Hepatic stellate cell (primary cell): ENCODE measurements at regions not wholly inside any gene's neighbourhood (a gene's known extent, or its start where the extent isn't known, plus 50 kb on each side); places are given as distances from the start of the nearest gene placed in this dataset.
"Not testable (repeated sequence)": the region's sequence is repeated elsewhere in the genome, so short reads cannot be mapped to it uniquely, and the experiment has no call there.

Experiments used
- DNase-seq: peaks from one replicate; pipeline ENCODE4 v3.0.0; 2011; ENCODE audit warnings: low spot score

DNA sequence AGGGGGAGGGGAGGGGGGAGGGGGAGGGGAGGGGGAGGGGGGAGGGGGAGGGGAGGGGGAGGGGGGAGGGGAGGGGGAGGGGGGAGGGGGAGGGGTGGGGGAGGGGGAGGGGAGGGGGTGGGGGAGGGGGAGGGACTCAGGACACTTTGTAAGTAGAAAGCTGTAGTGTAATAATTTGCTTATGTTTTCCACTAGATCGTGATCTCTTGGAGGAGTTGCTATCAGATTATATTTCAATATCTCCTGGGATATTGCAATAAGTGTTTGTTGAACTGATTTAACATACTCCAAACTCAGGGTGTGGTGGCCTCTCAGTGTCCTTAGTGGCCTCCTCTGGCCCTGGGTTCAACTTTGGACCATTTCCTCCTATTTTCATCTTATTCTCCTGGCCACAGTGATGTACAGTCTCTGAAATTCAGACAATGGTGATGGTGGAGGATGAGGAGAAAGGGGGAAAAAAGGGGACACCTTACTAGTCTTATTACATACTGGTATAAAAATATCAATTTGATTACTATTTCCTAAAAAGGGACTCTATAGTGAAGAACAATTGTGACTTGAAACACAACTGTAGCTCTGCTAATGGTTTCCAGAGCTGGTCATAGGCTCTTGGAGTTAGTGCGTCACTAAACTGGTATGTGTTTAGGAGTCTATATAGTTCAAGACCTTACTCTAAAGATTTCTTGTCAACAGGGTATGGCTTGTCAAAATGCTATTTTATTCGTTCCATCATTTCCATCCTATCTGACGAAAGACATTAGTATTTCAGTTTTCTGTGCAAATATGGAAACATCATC is 89.6 kb downstream of the DDX1 start:
- no peak for DNase-seq

DNA sequence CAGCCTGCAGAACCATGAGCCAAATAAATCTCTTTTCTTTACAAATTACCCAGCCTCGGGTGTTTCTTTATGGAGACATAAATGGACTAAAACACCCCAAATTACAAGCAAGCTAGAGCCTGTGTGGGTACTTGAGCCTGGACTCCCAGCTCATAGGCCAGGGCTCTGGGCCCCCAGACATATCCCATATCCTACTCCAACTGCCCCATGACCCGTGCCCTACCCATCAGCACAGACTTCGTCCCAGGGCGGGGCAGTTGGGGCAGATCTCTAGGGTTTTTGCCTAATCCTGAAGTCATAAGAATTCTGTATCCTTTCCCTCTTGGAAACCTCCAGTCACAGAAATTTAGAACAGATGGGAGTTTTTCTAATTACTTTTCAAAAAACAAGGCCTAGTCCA is 90.7 kb downstream of the DDX1 start:
- DNase-seq, result no peak

DNA sequence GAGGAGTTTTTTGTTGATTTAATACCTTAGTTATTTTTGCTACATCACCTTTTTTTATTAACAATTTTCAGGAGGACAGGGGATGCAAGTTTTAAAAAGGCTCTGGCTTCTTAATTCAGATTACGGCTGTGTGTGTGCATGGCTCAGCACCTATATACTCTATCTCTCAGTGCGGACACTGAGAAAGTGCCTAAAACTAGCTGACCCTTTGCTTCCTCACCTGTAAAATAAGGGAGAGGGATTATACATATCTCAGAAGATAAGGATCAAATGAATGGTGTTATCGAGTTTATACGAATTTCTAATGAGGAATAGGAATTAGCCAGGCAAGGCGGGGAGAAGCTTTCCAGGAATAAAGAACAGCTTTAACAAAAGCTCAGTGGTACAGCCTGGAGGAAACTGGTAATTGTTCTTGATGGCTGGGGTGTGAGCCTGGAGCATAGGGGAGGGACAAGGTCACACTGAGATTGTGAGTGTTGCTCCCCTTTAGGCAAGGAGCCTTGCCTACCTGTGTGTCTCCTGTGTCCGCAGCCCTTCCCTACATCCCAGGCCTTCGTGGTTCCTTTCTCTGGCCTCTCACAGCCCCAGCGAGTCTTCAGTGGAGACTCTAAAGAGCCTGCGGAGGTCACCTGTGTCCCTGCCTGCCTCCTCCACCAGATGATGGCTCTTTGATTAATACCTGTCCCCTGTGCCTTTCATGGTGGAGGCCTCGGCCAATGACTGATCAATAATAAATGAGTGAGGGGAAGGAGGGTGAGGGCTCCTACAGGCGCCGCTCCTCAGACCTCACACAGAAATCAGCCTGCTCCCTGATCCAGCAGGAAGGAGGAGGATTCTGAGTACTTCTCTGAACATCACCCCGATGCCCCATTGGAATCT is 92.7 kb downstream of the DDX1 start:
- DNase-seq, result no peak

DNA sequence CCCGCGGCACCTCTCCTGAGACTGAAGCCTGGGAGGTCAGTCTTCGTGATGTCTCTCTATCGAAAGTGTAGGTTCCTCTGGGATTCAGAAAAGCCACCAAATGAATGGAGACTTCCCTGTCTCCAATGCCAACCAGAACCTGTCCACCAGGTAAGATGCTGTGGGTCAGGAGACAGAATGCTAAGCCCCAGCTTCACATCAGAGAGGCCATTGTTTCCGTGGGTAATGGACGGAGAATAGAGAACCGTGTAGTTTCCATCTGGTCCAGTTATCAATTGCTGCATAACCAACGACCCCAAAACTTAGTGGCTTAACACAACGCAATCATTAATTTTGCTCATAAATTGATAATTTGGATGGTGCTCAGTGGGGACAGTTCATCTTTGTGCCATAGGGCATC is 93.5 kb downstream of the DDX1 start:
- DNase-seq, result no peak

DNA sequence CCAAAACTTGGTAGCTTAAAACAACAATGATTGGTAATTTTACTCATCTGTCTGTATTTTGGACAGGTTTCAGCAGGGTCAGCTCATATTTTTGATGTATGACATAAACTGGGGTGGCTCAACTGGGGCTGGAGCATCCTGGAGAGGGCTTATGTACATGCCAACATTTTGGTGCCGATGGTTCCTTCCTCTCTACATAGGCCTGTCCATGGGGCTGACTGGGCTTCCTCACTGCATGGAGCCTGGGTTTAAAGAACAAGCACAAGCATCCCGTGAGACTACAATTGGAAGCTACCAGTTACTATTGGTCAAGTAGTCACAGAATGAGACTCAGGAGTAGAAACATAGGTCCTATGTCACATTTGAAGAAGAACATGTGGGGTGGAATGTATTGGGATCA is 95.0 kb downstream of the DDX1 start:
- DNase-seq, result no peak

DNA sequence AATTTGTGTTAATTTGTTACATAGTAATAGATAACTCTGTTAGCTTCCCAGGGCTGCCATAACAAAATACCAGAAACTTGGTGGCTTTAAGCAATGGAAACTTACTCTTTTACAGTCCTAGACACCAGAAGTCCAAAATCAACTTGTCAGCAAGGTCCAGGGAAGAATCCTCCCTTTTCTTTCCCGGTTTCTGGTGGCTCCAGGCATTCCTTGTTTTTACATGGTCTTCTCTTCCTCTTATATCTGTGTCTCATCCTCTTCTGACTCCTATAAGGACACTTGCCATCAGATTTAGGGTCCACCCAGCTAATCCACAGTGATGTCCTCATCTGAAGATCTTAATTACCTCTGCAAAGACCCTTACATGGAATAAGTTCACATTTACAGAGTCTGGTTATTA is 95.6 kb downstream of the DDX1 start:
- no peak for DNase-seq

DNA sequence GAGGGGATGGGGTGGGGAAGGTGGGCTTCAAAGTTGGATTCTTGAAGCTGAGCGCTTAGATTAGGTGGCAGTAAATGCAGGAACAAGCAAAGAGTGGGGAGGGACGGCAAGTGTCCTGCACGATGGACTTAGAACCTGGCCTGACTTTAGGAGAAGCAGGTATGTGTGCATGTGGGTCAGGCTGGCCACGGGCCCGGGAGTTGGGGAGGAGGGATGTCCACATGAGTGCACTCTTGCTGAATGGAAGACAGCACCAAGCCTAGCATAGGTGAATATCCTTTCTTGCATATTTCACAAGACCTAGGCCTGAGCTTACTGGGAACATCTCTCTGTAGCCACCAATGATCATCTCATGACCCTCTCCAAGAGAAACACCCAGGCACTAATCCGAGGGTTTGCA is 96.1 kb downstream of the DDX1 start:
- no peak for DNase-seq

DNA sequence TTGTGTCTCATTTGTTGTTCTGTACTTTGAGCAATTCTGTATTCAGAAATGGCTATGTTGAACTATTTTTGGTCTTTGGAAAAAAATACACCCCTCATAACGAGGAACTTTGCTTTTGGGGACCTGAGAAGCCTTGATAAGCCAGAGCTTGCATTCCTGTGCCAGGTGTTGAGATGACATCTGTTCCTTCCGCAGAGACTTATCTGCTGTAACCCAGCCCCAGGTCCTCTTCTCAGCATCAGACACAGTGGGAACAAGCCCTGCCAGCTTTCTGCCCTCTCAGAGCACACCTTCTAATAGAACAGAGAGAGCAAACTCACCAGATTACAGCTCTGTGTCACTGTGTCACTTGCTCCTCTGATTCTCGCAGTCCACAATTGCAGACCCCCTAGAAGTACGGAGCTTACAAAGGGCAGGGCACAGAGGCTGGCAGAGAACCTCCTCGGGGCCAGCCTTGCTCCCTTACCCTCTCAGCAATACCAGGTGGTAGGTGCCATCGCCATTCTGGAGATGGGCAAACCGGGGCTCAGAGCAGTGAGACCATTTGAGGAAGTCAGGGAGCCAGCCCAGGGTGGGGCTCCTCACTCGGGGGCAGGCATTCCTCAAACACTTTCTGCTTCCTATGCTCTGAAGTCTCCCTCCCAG is 97.4 kb downstream of the DDX1 start:
- DNase-seq, result no peak

DNA sequence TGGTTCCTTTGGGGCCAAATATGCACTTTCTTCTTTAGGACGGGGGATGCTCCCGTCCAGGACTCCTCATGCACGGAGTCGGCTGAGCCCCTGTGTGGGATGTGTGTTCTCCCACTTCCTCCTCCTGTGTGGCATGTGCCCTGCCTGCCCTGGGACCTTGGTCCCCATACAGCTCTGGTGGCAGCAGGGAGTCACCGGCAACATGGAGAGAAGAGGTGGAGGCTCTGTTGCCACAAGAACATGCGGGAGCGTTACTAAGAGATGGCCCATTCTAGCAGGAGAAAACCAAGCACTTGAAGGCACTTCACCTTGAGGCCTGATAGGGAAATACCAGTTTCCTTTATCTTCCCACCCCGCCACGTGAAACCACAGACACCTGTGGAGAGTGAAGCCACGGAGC is 98.0 kb downstream of the DDX1 start:
- DNase-seq, result no peak

DNA sequence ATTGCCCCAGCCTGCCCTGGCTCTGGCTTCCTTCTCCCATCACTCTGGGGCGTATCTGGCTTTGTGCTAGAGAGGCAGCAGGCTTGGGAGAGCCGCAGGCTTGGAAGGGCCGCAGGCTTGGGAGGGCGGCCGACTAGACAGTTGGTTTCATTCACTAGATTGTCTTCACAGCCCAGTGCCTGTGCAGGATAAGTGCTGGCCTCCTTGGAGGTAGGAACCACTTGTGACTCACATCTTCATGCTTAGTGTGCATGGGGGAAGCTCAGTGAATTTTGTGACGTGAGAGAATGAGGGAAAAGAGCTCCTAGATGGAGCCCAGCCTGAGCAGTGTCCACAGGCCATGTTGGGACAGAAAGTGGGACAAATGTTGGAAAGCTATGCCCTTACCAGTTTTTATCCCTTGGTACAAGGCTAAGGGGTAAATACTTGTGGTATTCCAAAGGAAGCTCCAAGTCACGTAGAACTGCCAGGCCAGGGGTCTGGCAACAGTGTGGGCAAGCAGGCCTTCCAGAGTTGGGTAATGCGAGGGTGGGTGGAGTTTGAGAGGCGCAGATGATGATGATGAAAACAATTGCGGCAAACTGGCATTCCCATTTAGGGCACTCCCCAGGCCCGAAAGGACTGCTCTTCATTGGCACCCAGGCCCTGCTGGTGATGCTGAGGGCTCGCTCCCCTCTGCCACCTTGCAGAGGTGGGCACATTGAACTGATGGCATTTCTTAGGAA is 100.1 kb downstream of the DDX1 start:
- no peak for DNase-seq

DNA sequence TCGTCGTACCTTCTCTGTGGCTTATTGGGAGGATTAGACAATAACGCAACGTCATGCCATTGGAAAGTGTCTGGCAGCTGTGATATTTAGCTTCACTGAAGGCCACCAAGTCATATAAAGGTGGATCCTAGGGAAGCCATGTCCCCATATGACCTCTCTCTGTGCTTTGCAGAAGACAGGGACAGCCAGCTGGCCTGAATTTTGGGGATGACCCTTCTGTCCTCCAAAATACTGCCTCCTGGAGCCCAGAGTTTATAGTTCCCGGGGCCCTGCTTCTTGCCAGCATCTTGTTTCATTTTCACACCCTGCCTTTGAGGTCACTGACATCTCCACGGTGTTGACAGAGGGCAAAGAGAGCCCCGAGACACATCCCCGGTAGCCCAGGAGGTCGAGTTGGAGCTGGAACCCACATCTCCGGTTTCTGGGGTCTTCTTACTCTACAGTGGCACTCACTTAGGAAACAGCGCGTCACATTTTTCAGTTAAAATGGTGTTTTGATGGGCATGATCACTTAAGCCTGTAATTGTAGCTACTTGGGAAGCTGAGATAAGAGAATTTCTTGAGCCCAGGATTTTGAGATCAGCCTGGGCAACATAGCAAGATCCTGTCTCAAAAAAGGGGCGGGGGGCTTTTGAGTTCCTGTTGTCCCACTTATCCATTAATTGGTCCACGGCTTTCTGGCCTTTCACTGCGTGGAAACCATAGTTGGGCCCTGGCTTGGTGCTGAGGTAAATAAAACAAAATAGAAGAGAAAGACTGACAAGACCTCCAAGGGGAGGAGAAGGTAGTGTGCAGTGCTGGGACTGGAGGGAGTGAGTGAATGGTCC is 101.1 kb downstream of the DDX1 start:
- no peak for DNase-seq

DNA sequence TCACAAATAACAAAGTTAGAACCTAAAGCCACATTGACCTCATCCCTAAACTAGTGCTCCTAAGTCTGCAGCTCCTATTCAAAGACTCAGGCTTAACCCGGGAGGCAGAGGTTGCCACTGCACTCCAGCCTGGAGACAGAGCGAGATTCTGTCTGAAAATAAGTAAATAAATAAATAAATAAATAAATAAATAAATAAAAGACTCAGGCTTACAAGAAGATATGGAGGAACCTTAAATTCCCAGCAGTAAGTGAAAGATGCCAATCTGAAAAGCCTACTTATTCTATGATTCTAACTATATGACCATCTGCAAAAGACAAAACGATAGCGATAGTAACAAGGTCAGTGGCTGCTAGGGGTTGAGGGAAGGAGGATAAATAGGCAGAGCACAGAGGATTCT is 101.7 kb downstream of the DDX1 start:
- DNase-seq, result no peak

DNA sequence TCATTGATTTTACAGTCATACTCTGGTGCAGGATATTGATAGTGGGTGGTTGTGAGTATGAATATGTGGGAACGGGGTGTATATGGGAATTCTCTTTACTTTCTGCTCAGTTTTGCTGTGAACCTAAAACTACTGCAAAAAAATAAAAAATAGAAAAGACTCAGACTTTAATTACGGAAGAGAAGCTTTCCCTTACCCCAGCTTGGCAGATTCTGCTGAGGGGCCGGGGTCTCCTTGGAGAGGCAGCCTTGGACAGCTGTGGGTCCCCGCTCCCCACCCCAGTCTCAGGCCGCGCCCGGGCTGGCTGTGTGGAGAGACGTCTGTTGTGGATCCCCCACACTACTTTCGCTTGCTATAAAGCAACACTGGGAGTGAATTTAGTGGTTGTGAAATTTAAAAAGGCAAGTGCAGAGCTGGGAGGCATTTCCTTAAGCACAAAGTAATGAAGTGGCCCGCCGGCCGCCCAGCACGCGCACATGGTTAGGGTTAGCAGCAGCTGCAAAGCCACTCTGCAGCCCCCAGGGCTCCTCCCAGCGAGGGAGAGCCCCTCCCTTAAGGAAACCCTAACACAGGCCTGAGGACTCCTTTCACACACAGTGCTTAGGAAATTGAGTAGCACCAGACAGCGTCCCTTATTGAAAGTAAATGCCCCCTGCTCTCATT is 102.4 kb downstream of the DDX1 start:
- no peak for DNase-seq

DNA sequence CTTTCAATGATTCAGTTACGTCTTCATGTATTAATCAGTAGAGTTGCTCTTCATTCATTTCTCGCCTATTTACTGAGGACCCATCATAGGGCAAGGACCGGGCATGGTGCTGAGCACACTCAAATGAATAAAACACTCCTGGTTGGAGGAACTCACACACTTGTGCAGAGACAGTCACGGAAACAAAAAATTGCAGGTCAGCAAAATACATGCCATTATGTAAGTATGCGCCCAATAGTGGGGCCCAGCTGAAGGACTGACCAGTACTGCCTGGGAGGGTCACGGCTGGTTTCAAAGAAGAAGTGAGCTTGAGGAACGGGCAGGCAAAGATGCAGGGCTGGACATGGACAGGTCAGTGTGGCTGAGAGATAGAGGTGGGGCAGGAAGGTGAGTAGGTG is 102.9 kb downstream of the DDX1 start:
- DNase-seq, result no peak

DNA sequence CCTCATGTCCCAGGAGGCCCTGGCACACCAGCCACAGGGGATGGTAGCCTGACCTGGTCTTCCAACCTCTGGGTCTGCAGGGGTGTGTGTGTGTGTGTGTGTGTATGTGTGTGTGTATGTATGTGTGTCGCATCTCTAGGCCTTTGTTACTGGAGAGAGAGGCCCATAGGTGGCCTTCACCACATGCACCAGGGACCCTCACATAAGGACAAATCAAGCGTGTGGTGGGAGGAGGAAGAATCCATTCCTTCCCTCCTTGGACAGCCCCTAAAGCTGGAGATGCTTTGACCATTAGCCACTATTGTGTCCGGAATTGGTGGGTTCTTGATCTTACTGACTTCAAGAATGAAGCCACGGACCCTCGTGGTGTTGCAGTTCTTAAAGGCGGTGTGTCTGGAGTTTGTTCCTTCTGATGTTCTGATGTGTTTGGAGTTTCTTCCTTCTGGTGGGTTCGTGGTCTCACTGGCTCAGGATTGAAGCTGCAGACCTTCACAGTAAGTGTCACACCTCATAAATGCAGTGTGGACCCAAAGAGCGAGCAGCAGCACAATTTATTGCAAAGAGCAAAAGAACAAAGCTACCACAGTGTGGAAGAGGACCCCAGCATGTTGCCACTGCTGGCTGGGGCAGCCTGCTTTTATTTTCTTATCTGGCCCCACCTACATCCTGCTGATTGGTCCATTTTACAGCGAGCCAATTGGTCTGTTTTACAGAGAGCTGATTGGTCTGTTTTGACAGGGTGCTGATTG is 104.1 kb downstream of the DDX1 start:
- DNase-seq, result no peak

DNA sequence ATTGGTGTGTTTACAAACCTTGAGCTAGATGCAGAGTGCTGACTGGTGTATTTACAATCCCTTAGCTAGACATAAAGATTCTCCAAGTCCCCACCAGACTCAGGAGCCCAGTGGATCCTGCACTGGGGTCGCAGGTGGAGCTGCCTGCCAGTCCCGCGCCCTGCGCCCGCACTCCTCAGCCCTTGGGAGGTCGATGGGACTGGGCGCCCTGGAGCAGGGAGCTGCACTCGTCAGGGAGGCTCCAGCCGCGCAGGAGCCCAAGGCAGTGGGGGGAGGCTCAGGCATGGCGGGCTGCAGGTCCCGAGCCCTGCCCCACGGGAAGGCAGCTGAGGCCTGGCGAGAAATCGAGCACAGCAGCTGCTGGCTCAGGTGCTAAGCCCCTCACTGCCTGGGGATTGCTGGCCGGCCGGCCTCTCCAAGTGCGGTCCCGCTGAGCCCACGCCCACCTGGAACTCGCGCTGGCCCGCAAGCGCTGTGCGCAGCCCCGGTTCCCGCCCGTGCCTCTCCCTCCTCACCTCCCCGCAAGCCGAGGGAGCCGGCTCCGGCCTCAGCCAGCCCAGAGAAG is 105.0 kb downstream of the DDX1 start:
- DNase-seq, result not testable (repeated sequence)

DNA sequence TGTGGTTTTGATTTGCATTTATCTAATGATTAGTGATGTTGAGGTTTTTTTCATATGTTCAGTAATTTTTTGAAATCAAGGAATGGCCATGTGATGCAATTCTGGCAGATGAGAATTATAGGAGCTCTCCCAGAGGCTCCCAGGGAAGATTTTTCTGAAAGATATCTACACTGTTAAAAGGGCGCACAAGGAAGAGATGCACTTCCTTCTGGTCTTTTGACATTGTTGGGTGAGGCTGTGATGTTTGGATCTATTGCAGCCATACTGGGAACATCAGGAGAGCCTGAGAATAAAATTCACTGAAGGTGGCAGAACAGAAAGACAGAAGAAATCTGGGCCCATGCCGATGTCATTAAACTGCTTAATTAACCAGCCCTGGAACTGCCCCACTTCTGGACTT is 108.5 kb downstream of the DDX1 start:
- DNase-seq, result no peak

DNA sequence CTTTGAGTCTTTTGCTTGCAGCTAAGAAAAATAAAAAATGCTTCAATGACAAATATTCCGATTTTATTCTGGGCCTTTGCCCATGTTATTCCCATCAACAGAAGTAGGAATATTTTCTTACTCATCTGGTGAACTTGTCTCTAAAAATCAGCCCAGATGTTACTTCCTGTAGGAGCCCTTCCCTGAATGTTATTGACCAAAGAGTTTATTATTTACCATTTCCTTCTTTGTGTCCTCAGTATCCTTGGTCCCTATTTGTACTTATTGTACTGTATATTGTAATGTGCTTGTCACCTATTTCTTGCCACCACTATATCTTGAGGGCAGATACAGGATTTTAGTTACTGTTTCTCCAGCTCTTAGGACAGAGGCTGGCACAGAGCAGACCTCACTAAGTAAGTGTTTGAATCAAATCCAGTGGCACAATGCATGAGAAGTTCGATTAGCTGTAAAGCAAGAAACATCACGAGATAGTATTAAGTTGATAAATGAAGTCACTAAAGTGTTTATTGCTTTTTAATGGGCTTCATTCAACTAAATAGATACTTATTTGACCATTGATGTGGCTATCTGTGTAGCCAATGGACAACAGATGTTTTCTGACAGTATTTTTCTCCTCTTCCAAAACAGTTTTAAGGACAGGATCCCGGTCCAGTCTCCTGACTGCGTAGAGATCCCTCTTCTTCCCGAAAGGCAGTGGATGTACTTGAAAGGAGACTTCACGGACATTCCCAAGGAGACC is 109.1 kb downstream of the DDX1 start:
- no peak for DNase-seq

DNA sequence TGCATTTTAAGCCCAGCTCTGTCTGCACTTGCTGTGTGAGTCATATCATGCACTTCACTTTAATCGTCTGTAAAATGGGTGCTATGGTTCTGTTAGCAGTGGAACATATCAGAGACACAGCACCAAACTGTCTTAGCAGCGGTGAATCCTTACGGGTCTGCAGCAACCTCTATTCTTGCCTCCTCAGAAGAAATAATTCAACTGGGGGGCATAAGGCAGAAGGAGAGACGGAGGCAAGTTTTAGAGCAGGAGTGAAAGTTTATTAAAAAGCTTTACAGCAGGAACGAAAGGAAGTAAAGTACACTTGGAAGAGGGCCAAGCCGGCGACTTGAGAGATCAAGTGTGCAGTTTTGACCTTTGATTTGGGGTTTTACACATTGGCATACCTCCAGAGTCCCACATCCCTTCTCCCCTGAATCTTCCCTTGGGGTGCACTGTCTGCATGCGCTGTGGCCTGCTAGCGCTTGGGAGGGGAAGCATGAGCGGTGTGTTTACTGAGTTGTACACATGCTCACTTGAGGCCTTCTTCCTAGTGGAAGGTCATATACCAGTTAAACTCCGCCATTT is 109.8 kb downstream of the DDX1 start:
- DNase-seq, result no peak
